ENCODE measurements at regions not wholly inside any gene's neighbourhood (a gene's known extent, or its start where the extent isn't known, plus 50 kb on each side); places are given as distances from the start of the nearest gene placed in this dataset.

GRCh38 chr3:159892801-159893200 is 95.8 kb upstream of the IL12A start:
- intact Hi-C loops (cut with DNase I), result no loop called here
- DNase-seq, result no peak
- peaks cover 0 to 5% (median 5%) of the 10 kb centered on the region in 3 donors for H3K4me1 ChIP-seq
- H3K27ac ChIP-seq, result no peak overlapping the region
- H3K36me3 ChIP-seq, result no peaks in the 10 kb centered on the region
- H3K27me3 ChIP-seq, result no peaks in the 10 kb centered on the region
- TF ChIP-seq POLR2A (IDR thresholded peaks at IDR 0.05), result no peak
- no peak for TF ChIP-seq CTCF (IDR thresholded peaks at IDR 0.05)
- H3K9me3 ChIP-seq, result no peaks in the 10 kb centered on the region
- WGBS, 2 donors, result 71 to 79% methylated on average over 1 of the region's 1 CpG
- no peak overlapping the region for H3K4me3 ChIP-seq

GRCh38 chr3:159894386-159894785 is 94.2 kb upstream of the IL12A start:
- DNase-seq, result no peak
- H3K9me3 ChIP-seq, result no peaks in the 10 kb centered on the region
- peaks cover 0 to 5% (median 5%) of the 10 kb centered on the region in 3 donors for H3K4me1 ChIP-seq
- H3K27me3 ChIP-seq, result no peaks in the 10 kb centered on the region
- no peak overlapping the region for H3K27ac ChIP-seq
- intact Hi-C loops (cut with DNase I), result no loop called here
- WGBS, 2 donors, result 60 to 84% methylated on average over 3 to 4 of the region's 4 CpGs
- no peak overlapping the region for H3K4me3 ChIP-seq
- no peaks in the 10 kb centered on the region for H3K36me3 ChIP-seq
- no peak for TF ChIP-seq POLR2A (IDR thresholded peaks at IDR 0.05)
- no peak for TF ChIP-seq CTCF (IDR thresholded peaks at IDR 0.05)

- H3K27me3 ChIP-seq, result no peaks in the 10 kb centered on the region
- H3K27ac ChIP-seq, result no peak overlapping the region
- no peaks in the 10 kb centered on the region for H3K36me3 ChIP-seq
- peaks cover 0 to 5% (median 5%) of the 10 kb centered on the region in 3 donors for H3K4me1 ChIP-seq
- DNase-seq, result no peak
- intact Hi-C loops (cut with DNase I), result no loop called here
- WGBS, 2 donors, result 58 to 89% methylated on average over 1 to 2 of the region's 2 CpGs
- no peak overlapping the region for H3K4me3 ChIP-seq
- no peaks in the 10 kb centered on the region for H3K9me3 ChIP-seq
- no peak for TF ChIP-seq POLR2A (IDR thresholded peaks at IDR 0.05)
- TF ChIP-seq CTCF (IDR thresholded peaks at IDR 0.05), result no peak
Measured at GRCh38 chr3:159895430-159895829, 93.2 kb upstream of the IL12A start.

GRCh38 chr3:159896543-159896942 is 92.1 kb upstream of the IL12A start:
- 89 to 100% methylated on average over 1 of the region's 1 CpG for WGBS, 2 donors
- TF ChIP-seq POLR2A (IDR thresholded peaks at IDR 0.05), result no peak
- TF ChIP-seq CTCF (IDR thresholded peaks at IDR 0.05), result no peak
- Histone ChIP-seq H3K9me3 (no peaks in the 10 kb centered on the region), H3K36me3 (no peaks in the 10 kb centered on the region), H3K27ac (no peak overlapping the region), H3K4me1 (peaks cover 0 to 5% (median 5%) of the 10 kb centered on the region in 3 donors), H3K27me3 (no peaks in the 10 kb centered on the region), H3K4me3 (no peak overlapping the region)
- intact Hi-C loops (cut with DNase I), result no loop called here
- no peak for DNase-seq

GRCh38 chr3:159897331-159898075 is 91.1 kb upstream of the IL12A start:
- 54 to 68% methylated on average over 5 of the region's 5 CpGs for WGBS, 2 donors
- no peaks in the 10 kb centered on the region for H3K9me3 ChIP-seq
- H3K36me3 ChIP-seq, result no peaks in the 10 kb centered on the region
- no peak for DNase-seq
- H3K4me1 ChIP-seq, result peaks cover 0 to 5% (median 1%) of the 10 kb centered on the region in 3 donors
- intact Hi-C loops (cut with DNase I), result no loop called here
- H3K27me3 ChIP-seq, result no peaks in the 10 kb centered on the region
- TF ChIP-seq POLR2A (IDR thresholded peaks at IDR 0.05) (no peak), CTCF (IDR thresholded peaks at IDR 0.05) (no peak)
- H3K4me3 ChIP-seq, result no peak overlapping the region
- no peak overlapping the region for H3K27ac ChIP-seq
